ENCODE measurements at regions not wholly inside any gene's neighbourhood (a gene's known extent, or its start where the extent isn't known, plus 50 kb on each side); places are given as distances from the start of the nearest gene placed in this dataset.

DNA sequence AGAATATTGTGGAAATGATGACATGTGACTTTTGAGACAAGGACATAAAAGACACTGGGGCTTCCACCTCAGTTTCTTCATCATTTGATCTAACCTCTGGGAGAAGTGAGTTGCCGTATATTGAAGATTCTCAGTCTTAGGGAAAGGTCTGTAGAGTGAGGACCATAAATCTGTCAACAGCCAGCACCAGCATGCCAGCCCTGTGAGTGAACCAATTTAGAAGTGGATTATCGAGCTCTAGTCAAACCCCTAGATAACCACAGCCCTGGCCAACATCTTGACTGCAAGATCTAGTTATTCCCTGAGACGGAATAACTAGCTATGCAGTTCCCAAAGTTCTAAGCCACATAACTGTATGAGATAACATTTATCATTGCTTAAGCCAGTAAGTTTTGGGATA is 108.8 kb upstream of the PTPRR start:
- TF ChIP-seq CTCF (IDR thresholded peaks at IDR 0.05) (no peak), EP300 (IDR thresholded peaks at IDR 0.05) (no peak), POLR2A (IDR thresholded peaks at IDR 0.05; ENCODE audit: low read depth) (no peak), POLR2AphosphoS5 (IDR thresholded peaks at IDR 0.05) (no peak)

Measured in esophagus muscularis mucosa (tissue), 4 donors.